GM21515 (cell line): ENCODE measurements at regions not wholly inside any gene's neighbourhood (a gene's known extent, or its start where the extent isn't known, plus 50 kb on each side); places are given as distances from the start of the nearest gene placed in this dataset.

Experiments used
- ATAC-seq: cut with Tn5 transposase; IDR thresholded peaks from one replicate; pipeline ENCODE4 v1.9.1; 2021; ENCODE audit not compliant: unreplicated experiment

GRCh38 chr16:87075319-87075860 lies 241.8 kb downstream of the C16orf95 start:
- ATAC-seq: no peak

GRCh38 chr16:87076331-87076949 lies 240.8 kb downstream of the C16orf95 start:
- no peak for ATAC-seq

- no peak for ATAC-seq
These were observed 240.0 kb downstream of the C16orf95 start for GRCh38 chr16:87076950-87077749.

GRCh38 chr16:87077750-87078127 lies 239.5 kb downstream of the C16orf95 start:
- ATAC-seq: no peak

- no peak for ATAC-seq
These were observed 236.5 kb downstream of the C16orf95 start for GRCh38 chr16:87080571-87081167.

- ATAC-seq: no peak
These were observed 231.8 kb downstream of the C16orf95 start for GRCh38 chr16:87085441-87085840.

GRCh38 chr16:87086156-87086555 lies 231.0 kb downstream of the C16orf95 start:
- ATAC-seq: no peak

GRCh38 chr16:87086575-87086974 lies 230.6 kb downstream of the C16orf95 start:
- no peak for ATAC-seq

GRCh38 chr16:87092958-87093357 lies 224.2 kb downstream of the C16orf95 start:
- ATAC-seq: no peak

GRCh38 chr16:87093804-87094555 lies 223.2 kb downstream of the C16orf95 start:
- no peak for ATAC-seq

- no peak for ATAC-seq
These were observed 222.7 kb downstream of the C16orf95 start for GRCh38 chr16:87094556-87094865.

- ATAC-seq: no peak
These were observed 221.9 kb downstream of the C16orf95 start for GRCh38 chr16:87095271-87095670.

GRCh38 chr16:87096746-87097333 lies 220.4 kb downstream of the C16orf95 start:
- ATAC-seq: no peak

GRCh38 chr16:87098361-87098760 lies 218.8 kb downstream of the C16orf95 start:
- ATAC-seq: no peak

- ATAC-seq: no peak
These were observed 218.0 kb downstream of the C16orf95 start for GRCh38 chr16:87098976-87099720.

- no peak for ATAC-seq
These were observed 216.7 kb downstream of the C16orf95 start for GRCh38 chr16:87100306-87101058.

- ATAC-seq: no peak
These were observed 215.3 kb downstream of the C16orf95 start for GRCh38 chr16:87101903-87102302.

GRCh38 chr16:87107201-87107600 lies 210.0 kb downstream of the C16orf95 start:
- ATAC-seq: no peak

- no peak for ATAC-seq
These were observed 208.9 kb downstream of the C16orf95 start for GRCh38 chr16:87108278-87108677.

- no peak for ATAC-seq
These were observed 208.3 kb downstream of the C16orf95 start for GRCh38 chr16:87108941-87109340.
